ENCODE measurements at regions not wholly inside any gene's neighbourhood (a gene's known extent, or its start where the extent isn't known, plus 50 kb on each side); places are given as distances from the start of the nearest gene placed in this dataset.

DNA sequence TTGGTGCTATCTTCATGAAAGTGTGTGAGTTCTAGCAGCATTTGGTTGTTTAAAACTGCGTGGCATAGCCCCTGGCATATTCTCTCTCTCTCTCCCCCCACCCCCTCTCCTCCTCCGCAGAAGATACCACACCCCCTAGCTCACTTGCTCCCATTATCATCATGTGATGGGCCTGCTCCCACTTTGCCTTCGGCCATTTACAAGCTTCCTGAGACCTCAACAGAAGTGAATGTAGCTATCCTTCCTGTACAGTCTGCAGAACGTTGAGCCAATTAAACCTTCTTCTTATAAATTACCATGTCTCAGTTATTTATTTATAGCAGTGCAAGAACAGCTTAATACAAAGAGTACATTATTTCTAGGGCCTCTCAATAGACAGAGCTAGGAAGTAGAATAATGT, 1032.5 kb upstream of the CADM2 start:
- H4K20me1 ChIP-seq (replicated peaks; ENCODE audit: control insufficient read depth, insufficient read depth, low read length) = no peaks in the 10 kb centered on the region
- H3K4me2 ChIP-seq (ENCODE audit: insufficient read depth, low read length) = no peak overlapping the region
- POLR2A ChIA-PET = no interaction called here
- no peak overlapping the region for H2AFZ ChIP-seq (ENCODE audit: low read depth, low read length)
- no peaks in the 10 kb centered on the region for H3K9me1 ChIP-seq (ENCODE audit: control insufficient read depth, insufficient read depth, low read length)
- no peaks in the 10 kb centered on the region for H3K27me3 ChIP-seq (ENCODE audit: control insufficient read depth in 2 of 2, insufficient read depth in 2 of 2, low read length in 2 of 2)
- CTCF ChIA-PET (ENCODE audit: low intra/inter-chr PET ratio) = no interaction called here
- no peak overlapping the region for H3K27ac ChIP-seq (ENCODE audit: extremely low read depth, low read depth, low read length)
- no peaks in the 10 kb centered on the region for H3K79me2 ChIP-seq (ENCODE audit: control insufficient read depth, insufficient read depth, low read length)
- intact Hi-C loops (cut with micrococcal nuclease) (no loop called here), in situ Hi-C loops (cut with MboI) (no loop called here)
- H3K4me1 ChIP-seq (replicated peaks in 1 of 2; ENCODE audit: control insufficient read depth in 2 of 2, insufficient read depth in 2 of 2, low read length in 2 of 2) = no peaks in the 10 kb centered on the region
- no peak overlapping the region for H3K9ac ChIP-seq (ENCODE audit: insufficient read depth in 1 of 2, low read depth in 2 of 2, low read length in 2 of 2)
- ATAC-seq = no peak
- TF ChIP-seq, protein P1, sequence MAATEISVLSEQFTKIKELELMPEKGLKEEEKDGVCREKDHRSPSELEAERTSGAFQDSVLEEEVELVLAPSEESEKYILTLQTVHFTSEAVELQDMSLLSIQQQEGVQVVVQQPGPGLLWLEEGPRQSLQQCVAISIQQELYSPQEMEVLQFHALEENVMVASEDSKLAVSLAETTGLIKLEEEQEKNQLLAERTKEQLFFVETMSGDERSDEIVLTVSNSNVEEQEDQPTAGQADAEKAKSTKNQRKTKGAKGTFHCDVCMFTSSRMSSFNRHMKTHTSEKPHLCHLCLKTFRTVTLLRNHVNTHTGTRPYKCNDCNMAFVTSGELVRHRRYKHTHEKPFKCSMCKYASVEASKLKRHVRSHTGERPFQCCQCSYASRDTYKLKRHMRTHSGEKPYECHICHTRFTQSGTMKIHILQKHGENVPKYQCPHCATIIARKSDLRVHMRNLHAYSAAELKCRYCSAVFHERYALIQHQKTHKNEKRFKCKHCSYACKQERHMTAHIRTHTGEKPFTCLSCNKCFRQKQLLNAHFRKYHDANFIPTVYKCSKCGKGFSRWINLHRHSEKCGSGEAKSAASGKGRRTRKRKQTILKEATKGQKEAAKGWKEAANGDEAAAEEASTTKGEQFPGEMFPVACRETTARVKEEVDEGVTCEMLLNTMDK (IDR thresholded peaks at IDR 0.05; ENCODE audit: borderline replicate concordance, insufficient read depth, low read depth, low read length, poor library complexity, severe bottlenecking) = no peak
- TF ChIP-seq PTTG1 (tag; IDR thresholded peaks at IDR 0.05; ENCODE audit: low read depth) (no peak), ETV1 (tag; conservative IDR thresholded peaks at IDR 0.05; ENCODE audit: low read depth) (no peak), ZNF76 (CRISPR knock-in tag; IDR thresholded peaks at IDR 0.05; ENCODE audit: borderline replicate concordance) (no peak), ZNF436 (CRISPR knock-in tag; IDR thresholded peaks at IDR 0.05) (no peak), PTBP1 (IDR thresholded peaks at IDR 0.05; ENCODE audit: low read depth, low read length) (no peak), RFX1 (IDR thresholded peaks at IDR 0.05) (no peak), STAG1 (CRISPR knock-in tag; IDR thresholded peaks at IDR 0.05; ENCODE audit: borderline replicate concordance) (no peak), CTBP1 (IDR thresholded peaks at IDR 0.05; ENCODE audit: borderline replicate concordance) (no peak), MIER1 (IDR thresholded peaks at IDR 0.05; ENCODE audit: low read depth) (no peak)
- TF ChIP-seq, protein P2, sequence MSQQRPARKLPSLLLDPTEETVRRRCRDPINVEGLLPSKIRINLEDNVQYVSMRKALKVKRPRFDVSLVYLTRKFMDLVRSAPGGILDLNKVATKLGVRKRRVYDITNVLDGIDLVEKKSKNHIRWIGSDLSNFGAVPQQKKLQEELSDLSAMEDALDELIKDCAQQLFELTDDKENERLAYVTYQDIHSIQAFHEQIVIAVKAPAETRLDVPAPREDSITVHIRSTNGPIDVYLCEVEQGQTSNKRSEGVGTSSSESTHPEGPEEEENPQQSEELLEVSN (IDR thresholded peaks at IDR 0.05; ENCODE audit: borderline replicate concordance in 1 of 2, extremely low read depth in 1 of 2, insufficient read depth in 1 of 2, insufficient read length in 1 of 2, low read depth in 1 of 2, low read length in 1 of 2, poor library complexity in 1 of 2, severe bottlenecking in 1 of 2) = no peak
- TF ChIP-seq, protein P3, sequence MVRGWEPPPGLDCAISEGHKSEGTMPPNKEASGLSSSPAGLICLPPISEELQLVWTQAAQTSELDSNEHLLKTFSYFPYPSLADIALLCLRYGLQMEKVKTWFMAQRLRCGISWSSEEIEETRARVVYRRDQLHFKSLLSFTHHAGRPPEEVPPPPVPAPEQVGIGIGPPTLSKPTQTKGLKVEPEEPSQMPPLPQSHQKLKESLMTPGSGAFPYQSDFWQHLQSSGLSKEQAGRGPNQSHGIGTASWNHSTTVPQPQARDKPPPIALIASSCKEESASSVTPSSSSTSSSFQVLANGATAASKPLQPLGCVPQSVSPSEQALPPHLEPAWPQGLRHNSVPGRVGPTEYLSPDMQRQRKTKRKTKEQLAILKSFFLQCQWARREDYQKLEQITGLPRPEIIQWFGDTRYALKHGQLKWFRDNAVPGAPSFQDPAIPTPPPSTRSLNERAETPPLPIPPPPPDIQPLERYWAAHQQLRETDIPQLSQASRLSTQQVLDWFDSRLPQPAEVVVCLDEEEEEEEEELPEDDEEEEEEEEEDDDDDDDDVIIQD (CRISPR knock-in tag; IDR thresholded peaks at IDR 0.05) = no peak
- TF ChIP-seq, protein P4, sequence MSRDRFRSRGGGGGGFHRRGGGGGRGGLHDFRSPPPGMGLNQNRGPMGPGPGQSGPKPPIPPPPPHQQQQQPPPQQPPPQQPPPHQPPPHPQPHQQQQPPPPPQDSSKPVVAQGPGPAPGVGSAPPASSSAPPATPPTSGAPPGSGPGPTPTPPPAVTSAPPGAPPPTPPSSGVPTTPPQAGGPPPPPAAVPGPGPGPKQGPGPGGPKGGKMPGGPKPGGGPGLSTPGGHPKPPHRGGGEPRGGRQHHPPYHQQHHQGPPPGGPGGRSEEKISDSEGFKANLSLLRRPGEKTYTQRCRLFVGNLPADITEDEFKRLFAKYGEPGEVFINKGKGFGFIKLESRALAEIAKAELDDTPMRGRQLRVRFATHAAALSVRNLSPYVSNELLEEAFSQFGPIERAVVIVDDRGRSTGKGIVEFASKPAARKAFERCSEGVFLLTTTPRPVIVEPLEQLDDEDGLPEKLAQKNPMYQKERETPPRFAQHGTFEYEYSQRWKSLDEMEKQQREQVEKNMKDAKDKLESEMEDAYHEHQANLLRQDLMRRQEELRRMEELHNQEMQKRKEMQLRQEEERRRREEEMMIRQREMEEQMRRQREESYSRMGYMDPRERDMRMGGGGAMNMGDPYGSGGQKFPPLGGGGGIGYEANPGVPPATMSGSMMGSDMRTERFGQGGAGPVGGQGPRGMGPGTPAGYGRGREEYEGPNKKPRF (IDR thresholded peaks at IDR 0.05; ENCODE audit: low read depth, low read length) = no peak
- TF ChIP-seq, protein P5, sequence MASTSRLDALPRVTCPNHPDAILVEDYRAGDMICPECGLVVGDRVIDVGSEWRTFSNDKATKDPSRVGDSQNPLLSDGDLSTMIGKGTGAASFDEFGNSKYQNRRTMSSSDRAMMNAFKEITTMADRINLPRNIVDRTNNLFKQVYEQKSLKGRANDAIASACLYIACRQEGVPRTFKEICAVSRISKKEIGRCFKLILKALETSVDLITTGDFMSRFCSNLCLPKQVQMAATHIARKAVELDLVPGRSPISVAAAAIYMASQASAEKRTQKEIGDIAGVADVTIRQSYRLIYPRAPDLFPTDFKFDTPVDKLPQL (IDR thresholded peaks at IDR 0.05; ENCODE audit: extremely low read depth, insufficient read length) = no peak
- H3K9me3 ChIP-seq (replicated peaks; ENCODE audit: control insufficient read depth, insufficient read depth, low read depth, low read length) = no peaks in the 10 kb centered on the region
- no peak for DNase-seq (ENCODE audit: extremely low read depth in 1 of 4, low spot score in 3 of 4)
- BruUV-seq (replicated peaks) = no TSS peak
- H3K36me3 ChIP-seq (ENCODE audit: control insufficient read depth, insufficient read depth, low read length) = no peaks in the 10 kb centered on the region
- WGBS (ENCODE audit: insufficient coverage, low coverage, missing lambda C conversion rate) = 0% methylated on average over 3 of the region's 4 CpGs
- FAIRE-seq = no peak
- H3K4me3 ChIP-seq = no peak overlapping the region

Measured in K562 (cell line).